Thymus (tissue), 11 donors: ENCODE measurements at regions not wholly inside any gene's neighbourhood (a gene's known extent, or its start where the extent isn't known, plus 50 kb on each side); places are given as distances from the start of the nearest gene placed in this dataset.

Experiments
- DNase-seq, 9 donors: peaks; one replicate each; pipeline ENCODE4 v3.0.0-alpha.2; 2013; ENCODE audit warnings: low spot score in 9 of 9, low read depth in 6 of 9, missing footprints in 1 of 9
- H3K27ac ChIP-seq, 2 donors: one replicate each; pipeline ENCODE4 v1.5.1; 2013; ENCODE audit warnings: control low read depth in 1 of 2, low read depth in 1 of 2, low read length in 1 of 2, mild to moderate bottlenecking in 1 of 2, moderate library complexity in 1 of 2
- H3K27me3 ChIP-seq, 2 donors: one replicate each; pipeline ENCODE4 v1.5.1; 2013; ENCODE audit warnings: low read length in 1 of 2; ENCODE audit not compliant: control insufficient read depth in 2 of 2, insufficient read depth in 1 of 2
- H3K36me3 ChIP-seq, 2 donors: one replicate each; pipeline ENCODE4 v1.5.1; 2013; ENCODE audit warnings: low read length in 1 of 2, mild to moderate bottlenecking in 1 of 2, moderate library complexity in 1 of 2; ENCODE audit not compliant: control insufficient read depth in 2 of 2, insufficient read depth in 2 of 2
- H3K4me1 ChIP-seq, 2 donors: one replicate each; pipeline ENCODE4 v1.5.1; 2013; ENCODE audit warnings: low read length in 2 of 2; ENCODE audit not compliant: control insufficient read depth in 2 of 2, insufficient read depth in 2 of 2
- H3K4me3 ChIP-seq, 2 donors: one replicate each; pipeline ENCODE4 v1.5.1; 2013; ENCODE audit warnings: low read length in 2 of 2, control low read depth in 1 of 2, mild to moderate bottlenecking in 1 of 2
- H3K9me3 ChIP-seq, 2 donors: one replicate each; pipeline ENCODE4 v1.5.1; 2013; ENCODE audit warnings: low read length in 1 of 2, mild to moderate bottlenecking in 1 of 2; ENCODE audit not compliant: control insufficient read depth in 2 of 2, insufficient read depth in 1 of 2
- WGBS: extraction: QIAGEN DNeasy Blood & Tissue Kit; methylation state at CpG from one replicate; pipeline ENCODE4 v1.1.7; 2013; 5-methylcytosine and 5-hydroxymethylcytosine counted together
- donor health status: healthy.

- WGBS = over 99% methylated on average over 7 of the region's 7 CpGs
- H3K9me3 ChIP-seq = peaks cover 0 to 3% of the 10 kb centered on the region in 2 donors
- no peak overlapping the region for H3K4me3 ChIP-seq
- peaks cover 16 to 54% of the 10 kb centered on the region in 2 donors for H3K36me3 ChIP-seq
- no peak overlapping the region for H3K27ac ChIP-seq
- H3K27me3 ChIP-seq = no peaks in the 10 kb centered on the region
- DNase-seq = no peak
- no peaks in the 10 kb centered on the region for H3K4me1 ChIP-seq
Observed at GRCh38 chr2:10183146-10183675, 60.7 kb downstream of the RRM2 start.

GRCh38 chr2:10184421-10184820 is 61.9 kb downstream of the RRM2 start:
- H3K4me3 ChIP-seq = no peak overlapping the region
- no peaks in the 10 kb centered on the region for H3K4me1 ChIP-seq
- no peaks in the 10 kb centered on the region for H3K27me3 ChIP-seq
- no peak overlapping the region for H3K27ac ChIP-seq
- peaks cover 16 to 58% of the 10 kb centered on the region in 2 donors for H3K36me3 ChIP-seq
- 96% methylated on average over 6 of the region's 6 CpGs for WGBS
- no peak for DNase-seq
- H3K9me3 ChIP-seq = peaks cover 0 to 3% of the 10 kb centered on the region in 2 donors

GRCh38 chr2:10185046-10185445 is 62.5 kb downstream of the RRM2 start:
- H3K27me3 ChIP-seq = no peaks in the 10 kb centered on the region
- 93% methylated on average over 8 of the region's 8 CpGs for WGBS
- no peak overlapping the region for H3K4me3 ChIP-seq
- no peaks in the 10 kb centered on the region for H3K4me1 ChIP-seq
- H3K9me3 ChIP-seq = peaks cover 0 to 3% of the 10 kb centered on the region in 2 donors
- no peak overlapping the region for H3K27ac ChIP-seq
- no peak for DNase-seq
- H3K36me3 ChIP-seq = peaks cover 13 to 53% of the 10 kb centered on the region in 2 donors

- WGBS = 97% methylated on average over 4 of the region's 4 CpGs
- H3K4me3 ChIP-seq = no peak overlapping the region
- no peaks in the 10 kb centered on the region for H3K4me1 ChIP-seq
- DNase-seq = no peak
- peaks cover 13 to 50% of the 10 kb centered on the region in 2 donors for H3K36me3 ChIP-seq
- peaks cover 0 to under 1% of the 10 kb centered on the region in 2 donors for H3K9me3 ChIP-seq
- no peaks in the 10 kb centered on the region for H3K27me3 ChIP-seq
- H3K27ac ChIP-seq = no peak overlapping the region
Observed at GRCh38 chr2:10185755-10186154, 63.2 kb downstream of the RRM2 start.

GRCh38 chr2:10186868-10187535 is 64.5 kb downstream of the RRM2 start:
- no peak for DNase-seq
- Histone ChIP-seq H3K36me3 (peaks cover 10 to 60% of the 10 kb centered on the region in 2 donors), H3K4me3 (no peak overlapping the region), H3K4me1 (no peaks in the 10 kb centered on the region), H3K27me3 (no peaks in the 10 kb centered on the region), H3K9me3 (no peaks in the 10 kb centered on the region), H3K27ac (no peak overlapping the region)
- WGBS = 97% methylated on average over 24 of the region's 24 CpGs

GRCh38 chr2:10187661-10188060 is 65.1 kb downstream of the RRM2 start:
- DNase-seq = no peak
- Histone ChIP-seq H3K9me3 (no peaks in the 10 kb centered on the region), H3K27me3 (no peaks in the 10 kb centered on the region), H3K4me1 (no peaks in the 10 kb centered on the region), H3K4me3 (no peak overlapping the region), H3K36me3 (peaks cover 10 to 58% of the 10 kb centered on the region in 2 donors), H3K27ac (no peak overlapping the region)
- WGBS = 98% methylated on average over 14 of the region's 14 CpGs

- H3K36me3 ChIP-seq = peaks cover 10 to 55% of the 10 kb centered on the region in 2 donors
- no peaks in the 10 kb centered on the region for H3K27me3 ChIP-seq
- no peak overlapping the region for H3K27ac ChIP-seq
- 97% methylated on average over 7 of the region's 7 CpGs for WGBS
- H3K4me3 ChIP-seq = no peak overlapping the region
- no peaks in the 10 kb centered on the region for H3K4me1 ChIP-seq
- H3K9me3 ChIP-seq = no peaks in the 10 kb centered on the region
- DNase-seq = no peak
Observed at GRCh38 chr2:10188211-10188610, 65.7 kb downstream of the RRM2 start.

- WGBS = 98% methylated on average over 12 of the region's 12 CpGs
- Histone ChIP-seq H3K27ac (no peak overlapping the region), H3K4me1 (no peaks in the 10 kb centered on the region), H3K27me3 (no peaks in the 10 kb centered on the region), H3K36me3 (peaks cover 10 to 53% of the 10 kb centered on the region in 2 donors), H3K9me3 (no peaks in the 10 kb centered on the region), H3K4me3 (no peak overlapping the region)
- no peak for DNase-seq
Observed at GRCh38 chr2:10188729-10189305, 66.3 kb downstream of the RRM2 start.

- no peaks in the 10 kb centered on the region for H3K9me3 ChIP-seq
- DNase-seq = no peak
- 98% methylated on average over 3 of the region's 3 CpGs for WGBS
Observed at GRCh38 chr2:10190255-10190654, 67.7 kb downstream of the RRM2 start.

More at GRCh38 chr2:10190255-10190654, 67.7 kb downstream of the RRM2 start:
- H3K4me1 ChIP-seq = no peaks in the 10 kb centered on the region
- H3K36me3 ChIP-seq = peaks cover 12 to 56% of the 10 kb centered on the region in 2 donors
- no peak overlapping the region for H3K4me3 ChIP-seq
- H3K27ac ChIP-seq = no peak overlapping the region
- no peaks in the 10 kb centered on the region for H3K27me3 ChIP-seq
